HG03066 (cell line): ENCODE measurements at regions not wholly inside any gene's neighbourhood (a gene's known extent, or its start where the extent isn't known, plus 50 kb on each side); places are given as distances from the start of the nearest gene placed in this dataset.
"Not testable (repeated sequence)": the region's sequence is repeated elsewhere in the genome, so short reads cannot be mapped to it uniquely, and the experiment has no call there.

Experiments
- ATAC-seq: cut with Tn5 transposase; IDR thresholded peaks from one replicate; pipeline ENCODE4 v1.9.1; 2021; ENCODE audit warnings: low read depth; ENCODE audit not compliant: unreplicated experiment

DNA sequence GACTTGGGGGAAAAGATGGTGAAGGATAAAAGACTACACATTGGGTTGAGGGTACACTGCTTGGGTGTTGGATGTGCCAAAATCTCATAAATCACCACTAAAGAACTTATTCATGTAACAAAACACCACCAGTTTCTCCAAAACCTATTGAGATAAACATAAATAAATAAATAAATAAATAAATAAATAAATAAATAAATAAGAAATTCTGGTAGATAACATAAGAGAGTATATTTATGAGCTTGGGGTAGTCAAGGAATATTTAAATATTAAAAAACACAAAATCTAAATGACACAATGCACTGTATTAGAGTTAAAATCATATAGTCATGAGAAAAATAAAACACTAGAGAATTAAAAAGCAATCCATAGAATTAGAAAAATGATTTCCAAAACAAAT lies 333.5 kb upstream of the NRG3 start:
- ATAC-seq: no peak

DNA sequence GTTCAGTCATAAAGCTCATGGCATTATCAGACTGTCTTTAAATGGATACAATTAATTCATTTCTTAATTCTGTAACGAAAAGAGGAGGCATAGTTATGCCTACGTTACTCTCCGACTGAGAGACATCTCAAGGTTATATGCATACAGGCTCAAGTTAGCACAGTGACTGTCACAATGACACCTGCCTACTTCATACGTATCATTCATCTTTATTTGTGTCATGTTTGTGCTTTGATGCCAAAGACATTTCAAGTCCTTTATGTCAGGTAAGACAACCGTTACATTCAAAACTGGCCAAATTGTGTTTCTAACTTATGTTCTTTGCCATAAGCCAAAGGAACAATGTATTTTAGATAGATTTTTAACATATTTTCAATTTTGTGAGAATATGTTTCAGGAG lies 328.8 kb upstream of the NRG3 start:
- no peak for ATAC-seq

DNA sequence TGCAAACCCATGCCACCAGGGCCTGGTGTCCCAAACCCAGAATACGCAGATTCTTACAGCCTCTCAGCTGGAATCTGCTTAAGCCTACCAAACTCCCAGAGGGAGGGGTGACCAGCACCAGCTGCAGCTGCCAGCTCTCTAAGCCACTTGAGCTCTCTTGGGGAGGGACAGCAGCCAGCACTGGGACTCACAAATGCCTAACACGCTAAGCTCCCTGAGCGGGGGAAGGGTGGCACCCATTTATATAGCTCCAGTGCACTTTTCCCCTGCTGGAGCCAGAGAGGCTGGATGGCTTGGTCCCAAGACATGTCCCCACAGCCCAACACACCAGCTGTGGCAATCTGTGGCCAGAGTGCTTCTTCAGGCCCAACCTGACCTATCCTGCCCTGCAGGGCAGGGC lies 326.8 kb upstream of the NRG3 start:
- no peak for ATAC-seq

DNA sequence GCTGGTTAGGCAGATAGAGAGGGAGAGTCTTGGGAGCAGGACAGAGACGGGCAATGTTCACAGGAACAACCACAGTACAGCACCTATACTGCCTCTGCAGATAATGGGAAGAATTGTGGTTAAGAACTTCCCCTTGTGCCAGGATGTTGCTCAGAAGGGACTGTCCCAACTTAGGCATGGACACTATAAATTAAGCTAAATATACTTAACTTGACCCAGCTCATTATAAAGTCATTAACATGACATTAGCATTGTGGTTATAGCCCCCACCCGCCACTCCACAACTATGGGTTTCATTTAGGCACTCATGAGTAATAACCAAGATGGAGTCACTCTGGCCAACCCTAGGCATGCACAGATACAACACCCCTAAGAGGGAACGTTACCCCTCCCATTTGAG lies 310.9 kb upstream of the NRG3 start:
- no peak for ATAC-seq

DNA sequence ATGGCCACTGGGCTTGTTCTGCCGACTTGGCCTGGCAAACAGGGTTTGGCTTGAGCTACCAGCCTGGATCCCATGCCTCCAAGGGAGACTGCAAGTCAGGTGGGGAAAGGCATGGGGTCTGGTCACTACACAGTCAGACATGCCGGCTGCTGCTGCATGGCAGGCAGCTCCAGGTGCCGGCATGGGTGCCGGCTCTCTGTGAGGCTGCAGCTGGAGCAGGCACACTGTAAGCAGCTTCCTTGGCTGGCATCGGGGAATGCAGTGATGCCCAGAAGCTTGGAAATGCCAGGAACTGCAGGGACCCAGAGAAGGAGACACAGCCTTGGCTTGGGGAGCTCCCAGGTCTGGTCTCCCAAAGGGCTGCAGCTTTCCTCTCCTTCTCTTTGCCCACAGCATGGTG lies 305.5 kb upstream of the NRG3 start:
- no peak for ATAC-seq

DNA sequence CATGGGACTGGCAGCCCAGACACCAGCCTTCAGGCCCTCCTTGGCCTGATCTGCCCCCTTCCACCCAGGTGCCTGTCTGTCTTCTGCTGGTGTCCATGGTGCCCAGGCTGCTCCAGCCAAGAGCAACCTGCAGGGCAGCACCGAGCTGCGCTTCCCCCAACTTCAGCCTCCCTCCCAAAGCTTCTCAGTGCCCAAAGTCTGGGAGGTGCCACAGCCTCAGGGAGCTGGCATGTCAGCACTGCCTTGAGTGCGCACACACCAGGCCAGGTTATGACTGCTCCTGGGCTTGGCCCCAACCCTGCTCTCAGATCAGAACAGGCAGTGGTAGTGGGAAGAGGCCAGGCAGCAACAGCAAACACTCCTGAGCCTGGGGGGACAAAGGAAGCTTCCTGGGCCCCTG lies 304.6 kb upstream of the NRG3 start:
- no peak for ATAC-seq

DNA sequence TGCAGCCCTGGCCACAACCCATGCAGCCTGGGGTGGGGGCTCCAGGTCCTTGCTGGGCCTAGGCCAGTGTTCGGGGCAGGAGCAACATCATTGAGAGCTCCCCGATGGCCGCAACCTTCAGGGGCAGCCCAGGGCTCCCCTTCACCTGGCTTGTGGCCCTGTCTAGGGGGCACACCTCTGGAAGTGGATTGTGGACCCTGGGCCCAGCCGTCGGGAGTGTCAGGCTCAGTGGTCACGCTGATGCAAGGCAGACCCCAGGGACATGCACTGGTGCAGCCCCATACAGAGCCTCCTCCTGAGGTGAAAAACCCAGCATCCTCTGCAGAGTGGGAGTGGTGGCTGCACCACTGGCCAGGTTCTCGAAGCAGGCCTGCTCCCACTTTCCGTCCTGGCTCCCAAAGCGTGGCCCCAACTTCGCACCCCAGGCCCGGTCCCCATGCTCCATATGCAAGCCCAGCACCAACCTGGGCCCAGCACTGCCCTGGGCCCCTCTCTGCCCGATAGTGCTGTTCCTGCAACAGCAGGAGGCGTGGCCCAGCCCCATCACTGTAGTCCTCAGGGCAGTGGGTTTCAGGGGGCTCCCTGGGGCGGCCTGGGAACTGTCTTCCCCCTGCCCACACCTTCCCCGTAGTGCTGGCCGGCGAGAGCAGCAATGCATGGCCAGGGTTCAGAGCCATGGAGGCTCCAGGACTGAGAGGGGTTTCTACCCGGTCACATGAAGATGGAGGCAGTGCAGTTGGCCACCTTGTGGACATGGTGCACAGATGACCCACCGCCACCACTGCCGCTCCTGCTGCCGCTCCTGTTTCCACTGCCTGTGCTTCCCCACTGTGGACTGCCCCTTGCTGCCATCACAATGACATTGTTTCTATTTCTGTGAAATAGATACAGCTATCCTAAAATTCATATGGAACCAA lies 303.9 kb upstream of the NRG3 start:
- no peak for ATAC-seq

DNA sequence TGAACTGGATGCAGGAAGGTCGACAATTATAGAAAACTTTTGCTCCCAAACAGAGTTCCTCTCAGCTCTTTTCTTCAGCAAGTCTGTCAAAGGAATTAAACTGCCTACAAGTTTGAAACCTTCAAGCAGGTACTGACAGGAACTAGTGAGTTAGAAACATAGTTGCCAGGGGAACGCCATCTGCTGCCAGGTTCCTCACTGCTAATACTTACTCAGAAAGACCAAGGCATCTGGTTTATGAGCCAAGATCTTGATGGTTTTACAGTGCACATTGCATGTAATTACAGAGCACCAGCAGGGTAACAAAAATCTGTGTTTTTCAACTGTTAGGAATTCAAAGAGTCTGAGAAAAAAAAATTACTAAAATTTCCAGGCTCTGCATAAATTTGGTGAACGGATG lies 300.0 kb upstream of the NRG3 start:
- no peak for ATAC-seq

DNA sequence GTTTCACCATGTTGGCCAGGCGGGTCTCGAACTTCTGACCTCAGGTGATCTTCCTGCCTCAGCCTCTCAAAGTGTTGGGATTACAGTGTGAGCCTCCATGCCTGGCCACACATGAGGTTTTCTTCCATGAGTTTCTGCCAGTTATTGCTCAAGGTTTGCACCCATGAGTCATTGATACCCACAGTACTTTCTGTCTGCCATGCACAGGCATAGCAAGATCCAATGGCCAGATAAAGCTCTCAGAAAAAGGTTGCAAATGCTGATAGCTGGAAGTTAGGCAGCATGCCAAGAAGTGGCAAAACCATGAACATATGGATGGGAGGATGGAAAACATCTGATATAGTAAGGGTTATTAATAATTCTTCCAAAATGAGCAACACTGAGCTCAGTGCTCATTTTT lies 298.7 kb upstream of the NRG3 start:
- no peak for ATAC-seq

DNA sequence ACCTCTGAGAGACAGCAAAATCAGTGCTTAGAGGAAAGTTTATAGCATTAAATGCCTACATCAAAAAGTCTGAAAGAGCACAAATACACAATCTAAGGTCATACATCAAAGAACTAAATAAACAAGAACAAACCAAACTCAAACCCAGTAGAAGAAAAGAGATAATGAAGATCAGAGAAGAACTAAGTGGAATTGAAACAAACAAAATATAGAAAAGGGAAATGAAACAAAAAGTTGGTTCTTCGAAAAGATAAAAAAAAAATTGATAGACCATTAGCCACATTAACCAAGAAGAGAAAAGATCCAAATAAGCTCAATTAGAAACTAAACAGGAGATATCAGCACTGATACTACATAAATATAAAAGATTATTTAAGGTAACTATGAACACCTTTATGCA lies 280.0 kb upstream of the NRG3 start:
- ATAC-seq: no peak

DNA sequence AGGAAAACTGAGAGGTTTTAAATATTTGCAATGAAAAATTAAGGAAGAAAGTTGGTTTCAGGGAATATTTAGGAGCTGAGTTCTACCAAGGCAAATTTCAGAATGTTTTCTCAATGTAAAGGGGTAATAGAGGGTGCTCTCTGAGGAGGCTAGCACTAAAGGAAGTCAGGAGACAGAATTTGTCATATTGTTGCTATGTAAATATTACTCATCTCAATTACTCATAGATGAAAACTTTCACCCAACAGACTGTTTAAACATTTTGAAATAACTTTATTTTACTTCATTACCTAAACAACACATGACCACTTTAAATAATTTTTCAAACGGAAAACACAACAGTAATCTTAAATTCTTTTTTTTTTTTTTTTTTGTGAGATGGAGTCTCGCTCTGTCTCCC lies 274.8 kb upstream of the NRG3 start:
- ATAC-seq: no peak

DNA sequence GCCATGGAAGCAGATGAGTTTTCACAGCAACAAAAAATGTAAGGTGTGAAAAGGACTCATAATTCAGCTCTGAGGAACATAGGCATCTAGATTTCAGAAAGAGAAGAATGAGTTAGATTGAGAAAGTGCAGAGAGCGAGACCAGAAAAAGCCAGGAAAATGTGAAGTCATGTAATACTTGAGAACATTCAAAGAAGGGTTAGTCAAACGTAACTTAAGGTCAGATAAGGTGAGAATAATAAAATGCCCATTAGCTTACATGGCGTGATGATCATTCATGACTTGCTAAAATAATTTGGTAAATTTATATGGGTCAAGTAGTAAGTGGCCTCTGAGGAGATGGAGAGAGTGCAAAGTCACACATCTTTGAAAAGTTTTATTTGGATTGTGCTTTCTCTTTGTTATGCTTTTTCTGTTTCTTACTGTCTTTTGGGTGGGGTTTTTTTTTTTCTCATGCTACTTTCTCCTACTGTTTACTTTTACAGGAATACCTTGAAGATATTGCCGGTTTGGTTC lies 271.8 kb upstream of the NRG3 start:
- no peak for ATAC-seq

DNA sequence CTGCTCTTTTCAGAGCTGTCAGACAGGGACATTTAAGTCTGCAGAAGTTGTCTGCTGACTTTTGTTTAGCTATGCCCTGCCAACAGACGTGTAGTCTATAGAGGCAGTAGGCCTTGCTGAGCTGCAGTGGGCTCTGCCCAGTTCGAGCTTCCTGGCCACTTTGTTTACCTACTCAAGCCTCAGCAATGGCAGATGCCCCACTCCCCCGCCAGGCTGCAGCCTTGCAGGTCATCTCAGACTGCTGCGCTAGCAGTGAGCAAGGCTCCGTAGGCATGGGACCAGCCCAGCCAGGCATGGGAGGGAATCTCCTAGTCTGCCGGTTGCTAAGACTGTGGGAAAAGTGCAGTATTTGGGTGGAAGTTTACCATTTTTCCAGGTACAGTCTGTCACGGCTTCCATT lies 230.5 kb upstream of the NRG3 start:
- ATAC-seq: not testable (repeated sequence)

DNA sequence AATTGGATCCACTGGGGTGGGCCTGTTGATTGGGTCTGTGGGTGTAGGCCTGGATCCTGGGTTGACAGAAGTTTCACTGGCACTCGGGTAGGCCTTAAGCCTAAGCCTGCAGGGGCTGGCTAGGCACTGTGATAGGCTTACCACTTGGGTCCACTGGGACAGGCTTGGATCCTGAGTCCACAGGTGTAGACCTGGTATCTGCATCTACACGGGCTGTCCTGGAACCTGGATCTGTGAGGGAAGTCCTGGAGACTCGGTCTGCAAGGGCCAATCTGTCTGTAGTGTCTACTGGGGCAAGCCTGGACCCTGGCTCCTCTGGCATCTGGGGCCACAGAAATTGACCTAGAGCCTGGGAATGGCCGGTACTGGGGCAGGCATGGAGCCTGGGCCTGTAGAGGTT lies 219.0 kb upstream of the NRG3 start:
- ATAC-seq: no peak

DNA sequence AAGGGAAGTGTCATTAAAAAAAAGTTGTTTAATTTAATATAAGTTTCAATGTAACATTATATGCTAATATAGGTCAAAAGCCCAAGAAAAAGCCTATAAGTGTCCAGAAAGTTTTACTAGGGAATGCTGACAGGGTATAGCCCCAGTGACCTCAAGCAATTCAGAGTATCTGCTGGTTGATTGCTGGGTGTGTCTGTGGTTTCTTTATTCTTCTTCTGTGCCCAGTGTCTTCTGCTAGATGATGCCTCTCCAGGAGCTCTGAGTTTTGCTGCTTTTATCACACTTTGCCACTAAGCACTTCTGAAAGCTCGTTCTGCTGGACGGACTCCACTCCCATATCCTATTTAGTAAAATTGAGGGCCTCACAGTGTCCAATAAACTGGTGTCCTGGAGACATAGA lies 212.2 kb upstream of the NRG3 start:
- no peak for ATAC-seq

DNA sequence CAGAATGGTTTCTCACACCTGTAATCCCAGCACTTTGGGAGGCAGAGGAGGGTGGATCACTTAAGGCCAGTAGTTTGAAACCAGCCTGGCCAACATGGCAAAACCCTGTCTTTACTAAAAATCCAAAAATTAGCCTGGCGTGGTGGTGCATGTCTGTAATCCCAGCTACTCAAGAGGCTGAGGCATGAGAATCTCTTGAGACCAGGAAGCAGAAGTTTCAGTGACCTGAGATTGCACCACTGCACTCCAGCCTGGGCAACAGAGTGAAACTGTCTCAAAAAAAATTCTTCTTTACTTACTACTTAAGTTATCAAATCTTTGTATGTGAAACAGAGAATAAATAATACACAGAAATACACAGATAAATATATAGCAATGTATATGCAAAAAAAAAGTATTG lies 210.2 kb upstream of the NRG3 start:
- ATAC-seq: not testable (repeated sequence)

DNA sequence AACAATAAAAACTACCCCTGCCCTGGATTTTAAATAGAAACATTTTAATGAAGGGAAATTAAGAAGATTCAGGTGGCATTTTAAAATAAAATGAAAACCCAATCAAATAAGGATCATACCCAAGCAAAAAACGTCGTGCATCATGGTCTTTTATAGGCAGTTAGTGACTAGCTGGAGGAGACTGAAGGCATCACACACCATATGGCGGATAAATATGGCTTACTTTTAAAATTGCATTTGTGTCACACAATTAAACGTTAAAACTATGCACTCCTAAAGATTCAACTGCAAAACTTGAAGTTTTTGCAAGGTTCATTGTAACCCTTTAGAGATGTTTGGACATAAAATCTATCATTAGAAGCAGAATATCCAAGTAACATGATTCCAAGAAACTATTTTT lies 200.1 kb upstream of the NRG3 start:
- no peak for ATAC-seq

DNA sequence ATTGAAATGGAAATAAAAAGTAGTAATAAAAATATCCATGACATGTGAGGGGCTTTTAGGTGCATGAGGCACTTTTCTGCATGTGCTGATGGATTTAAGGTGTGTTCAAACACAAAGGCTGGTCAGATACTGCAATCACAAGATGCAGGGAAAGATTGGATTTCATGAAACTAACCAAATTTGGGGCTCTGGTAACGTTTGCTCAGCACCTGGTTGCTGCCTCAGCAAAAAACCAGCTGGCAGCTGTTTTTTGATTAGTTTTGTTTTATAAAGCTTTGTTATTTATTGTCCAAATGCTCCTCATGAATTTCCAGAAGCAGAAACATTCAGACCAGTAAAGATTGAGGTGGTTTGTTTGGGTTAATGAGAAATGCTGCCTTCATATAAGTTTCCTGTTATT lies 195.7 kb upstream of the NRG3 start:
- ATAC-seq: no peak

DNA sequence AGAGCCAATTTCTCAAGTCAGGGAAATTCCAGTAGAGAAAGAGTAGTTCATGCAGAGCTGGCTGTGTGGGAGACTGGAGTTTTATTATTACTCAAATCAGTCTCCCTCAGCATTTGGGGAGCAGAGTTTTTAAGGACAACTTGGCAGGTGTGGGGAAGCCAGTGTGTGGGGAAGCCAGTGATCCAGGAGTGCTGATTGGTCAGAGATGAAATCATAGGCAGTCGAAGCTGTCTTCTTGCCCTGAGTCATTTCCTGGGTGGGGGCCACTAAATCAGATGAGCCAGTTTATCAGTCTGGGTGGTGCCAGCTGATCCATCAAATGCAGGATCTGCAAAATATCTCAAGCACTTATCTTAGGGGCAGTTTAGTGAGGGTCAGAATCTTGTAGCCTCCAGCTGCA lies 194.6 kb upstream of the NRG3 start:
- ATAC-seq: no peak

DNA sequence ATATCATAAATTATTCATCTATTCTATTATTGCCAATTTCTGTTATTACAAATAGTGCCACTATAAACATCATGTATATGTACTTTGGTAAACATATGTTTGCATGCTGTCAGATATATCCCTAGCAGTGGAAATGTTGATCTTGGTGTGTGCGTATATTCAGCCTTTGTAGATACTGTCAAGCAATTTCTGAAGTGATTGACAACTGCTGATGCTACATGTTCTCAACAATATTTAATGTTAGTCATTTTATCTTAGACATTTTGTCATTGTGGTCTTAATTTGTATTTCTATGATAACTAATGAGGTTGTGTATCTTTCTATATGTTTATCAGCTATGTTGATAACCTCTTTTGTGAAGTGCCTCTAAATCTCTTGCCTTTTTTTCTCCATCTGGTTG lies 186.5 kb upstream of the NRG3 start:
- no peak for ATAC-seq

DNA sequence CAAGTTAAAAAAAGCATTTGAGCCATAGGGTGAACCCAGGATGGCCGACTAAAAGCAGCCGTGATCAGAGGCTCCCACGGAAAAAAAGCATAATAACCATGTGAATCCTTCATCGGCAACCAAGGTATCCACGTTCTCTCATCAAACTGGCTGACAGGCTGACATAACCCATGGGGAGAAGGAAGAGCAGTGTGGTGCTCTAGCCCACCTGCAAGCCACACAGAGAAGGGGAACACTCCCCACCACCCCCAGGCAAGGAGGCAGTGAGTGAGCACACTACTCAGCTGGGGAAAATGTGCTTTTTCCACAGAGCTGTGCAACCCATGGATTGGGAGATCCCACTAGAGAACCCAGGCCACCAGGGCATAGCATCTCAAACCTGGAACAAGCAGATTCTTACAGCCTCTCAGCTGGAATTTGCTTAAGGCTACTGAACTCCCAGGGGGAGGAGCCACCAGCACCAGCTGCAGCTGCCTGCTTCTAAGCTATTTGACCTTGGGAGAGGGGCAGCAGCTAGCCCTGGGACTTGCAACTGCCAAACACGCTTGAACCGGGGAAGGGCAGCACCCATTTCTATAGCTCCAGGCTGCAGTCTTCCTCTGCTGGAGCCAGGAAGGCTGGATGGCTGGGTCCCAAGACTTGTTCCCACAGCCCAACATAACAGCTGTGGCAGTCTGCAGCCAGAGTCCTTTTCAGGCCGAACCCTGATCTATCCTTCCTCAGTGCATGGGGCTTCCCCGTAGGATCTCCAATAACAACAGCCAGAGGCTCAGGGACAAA lies 178.2 kb upstream of the NRG3 start:
- no peak for ATAC-seq

DNA sequence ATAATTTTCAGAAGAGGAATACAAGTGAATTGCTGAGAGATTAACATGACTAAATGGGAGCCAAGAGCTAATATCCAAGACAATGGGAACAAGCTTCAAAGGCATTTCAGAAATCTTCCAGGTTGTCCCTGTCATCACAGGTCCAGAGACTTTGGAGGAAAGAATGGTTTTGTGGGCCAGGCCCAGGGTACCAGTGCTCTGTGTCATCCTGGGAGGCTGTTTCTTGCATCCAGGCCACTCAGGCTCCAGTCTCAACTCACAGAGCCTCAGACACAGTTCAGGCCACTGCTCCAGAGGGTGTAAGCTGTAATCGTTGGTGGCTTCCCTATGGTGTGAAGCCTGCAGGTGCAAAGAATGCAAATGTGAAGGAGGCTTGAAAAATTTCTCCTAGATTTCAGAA lies 170.4 kb upstream of the NRG3 start:
- no peak for ATAC-seq
